ENCODE measurements at regions not wholly inside any gene's neighbourhood (a gene's known extent, or its start where the extent isn't known, plus 50 kb on each side); places are given as distances from the start of the nearest gene placed in this dataset.

GRCh38 chr14:22379727-22380126 lies 209.3 kb downstream of the DAD1 start:
- TF ChIP-seq CTCF (IDR thresholded peaks at IDR 0.05) (no peak), EP300 (IDR thresholded peaks at IDR 0.05) (no peak)
